Fibroblast of lung (primary cell): ENCODE measurements at regions not wholly inside any gene's neighbourhood (a gene's known extent, or its start where the extent isn't known, plus 50 kb on each side); places are given as distances from the start of the nearest gene placed in this dataset.

Source experiments
- DNase-seq, 2 donors: peaks; one replicate each; pipeline versions ENCODE4 v3.0.0 to v3.0.0-alpha.2; 2010; ENCODE audit warnings: low read depth in 2 of 2
- H2AFZ ChIP-seq: 2 replicates; pipeline ENCODE4 v1.5.1; 2012; ENCODE audit warnings: low read length, control low read depth, inconsistent platforms
- H3K27ac ChIP-seq: 2 replicates; pipeline ENCODE4 v1.5.1; 2011; ENCODE audit warnings: low read length, control low read depth; ENCODE audit not compliant: insufficient read depth
- H3K27me3 ChIP-seq: 2 replicates; pipeline ENCODE4 v1.5.1; 2011; ENCODE audit warnings: mild to moderate bottlenecking, low read length; ENCODE audit not compliant: control insufficient read depth, insufficient read depth
- H3K36me3 ChIP-seq: 2 replicates; pipeline ENCODE4 v1.5.1; 2011; ENCODE audit warnings: low read length; ENCODE audit not compliant: control insufficient read depth, insufficient read depth
- H3K4me1 ChIP-seq: 2 replicates; pipeline ENCODE4 v1.5.1; 2011; ENCODE audit warnings: low read length; ENCODE audit not compliant: control insufficient read depth, insufficient read depth; ENCODE audit errors: extremely low read depth
- H3K4me2 ChIP-seq: 2 replicates; pipeline ENCODE4 v1.5.1; 2011; ENCODE audit warnings: low read length, control low read depth; ENCODE audit not compliant: insufficient read depth; ENCODE audit errors: extremely low read depth
- H3K4me3 ChIP-seq, 4 experiments: fragments of 200-600 bp in 1 of 4; sonication (generic) in 1 of 4; replicated peaks in 1 of 4; 2 replicates each; pipeline ENCODE4 v1.5.1; 2011 to 2016; ENCODE audit warnings: low read length in 4 of 4, low read depth in 3 of 4, mild to moderate bottlenecking in 3 of 4, control low read depth in 2 of 4, inconsistent platforms in 1 of 4, mixed read lengths in 1 of 4; ENCODE audit not compliant: insufficient read depth in 1 of 4; ENCODE audit errors: control extremely low read depth in 1 of 4
- H3K79me2 ChIP-seq: 2 replicates; pipeline ENCODE4 v1.5.1; 2012; ENCODE audit warnings: mild to moderate bottlenecking, low read length, inconsistent platforms; ENCODE audit not compliant: control insufficient read depth, insufficient read depth
- H3K9ac ChIP-seq: 2 replicates; pipeline ENCODE4 v1.5.1; 2011; ENCODE audit warnings: mild to moderate bottlenecking, low read length, control low read depth; ENCODE audit not compliant: insufficient read depth
- H3K9me3 ChIP-seq: 2 replicates; pipeline ENCODE4 v1.5.1; 2012; ENCODE audit warnings: low read depth, low read length; ENCODE audit not compliant: control insufficient read depth, insufficient read depth
- H4K20me1 ChIP-seq: 2 replicates; pipeline ENCODE4 v1.5.1; 2011; ENCODE audit warnings: low read length; ENCODE audit not compliant: control insufficient read depth, insufficient read depth; ENCODE audit errors: extremely low read depth
- EZH2 ChIP-seq: IDR thresholded peaks from 2 replicates; pipeline ENCODE4 v1.5.1; 2012; ENCODE audit warnings: low read length, control low read depth, mild to moderate bottlenecking; ENCODE audit errors: missing control alignments
- TF ChIP-seq, protein P1 (sequence below), 2 donors: IDR thresholded peaks in 1 of 2; conservative IDR thresholded peaks in 1 of 2; 1 replicate in 1 of 2; 2 replicates in 1 of 2; pipeline ENCODE4 v1.5.1; 2011 to 2012; ENCODE audit warnings: low read length in 2 of 2, control low read depth in 1 of 2, inconsistent platforms in 1 of 2, low read depth in 1 of 2, mild to moderate bottlenecking in 1 of 2

DNA sequence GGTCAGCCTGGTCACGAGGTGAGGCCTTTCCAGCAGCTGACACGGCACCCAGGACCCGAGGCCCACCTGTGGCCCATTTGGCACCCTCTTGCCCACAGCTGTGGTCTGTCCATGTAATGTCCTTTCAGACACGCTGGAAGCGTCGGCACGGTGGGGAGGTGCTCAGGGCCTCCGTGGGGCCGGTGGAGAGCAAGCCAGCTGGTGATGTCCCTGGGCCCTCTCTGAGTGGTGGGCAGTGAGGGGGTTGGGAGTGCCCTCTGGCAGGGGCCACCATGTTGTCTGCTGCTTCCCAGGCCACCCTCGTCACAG, 97.3 kb upstream of the ZNF469 start:
- H3K79me2 ChIP-seq: no peaks in the 10 kb centered on the region
- no peaks in the 10 kb centered on the region for H4K20me1 ChIP-seq
- no peak overlapping the region for H3K27ac ChIP-seq
- no peak overlapping the region for H3K4me3 ChIP-seq
- peaks cover 5% of the 10 kb centered on the region for H3K27me3 ChIP-seq
- no peak overlapping the region for H3K9ac ChIP-seq
- no peaks in the 10 kb centered on the region for H3K4me1 ChIP-seq
- no peak for DNase-seq
- no peak overlapping the region for H2AFZ ChIP-seq
- no peak for TF ChIP-seq EZH2
- TF ChIP-seq, protein P1, sequence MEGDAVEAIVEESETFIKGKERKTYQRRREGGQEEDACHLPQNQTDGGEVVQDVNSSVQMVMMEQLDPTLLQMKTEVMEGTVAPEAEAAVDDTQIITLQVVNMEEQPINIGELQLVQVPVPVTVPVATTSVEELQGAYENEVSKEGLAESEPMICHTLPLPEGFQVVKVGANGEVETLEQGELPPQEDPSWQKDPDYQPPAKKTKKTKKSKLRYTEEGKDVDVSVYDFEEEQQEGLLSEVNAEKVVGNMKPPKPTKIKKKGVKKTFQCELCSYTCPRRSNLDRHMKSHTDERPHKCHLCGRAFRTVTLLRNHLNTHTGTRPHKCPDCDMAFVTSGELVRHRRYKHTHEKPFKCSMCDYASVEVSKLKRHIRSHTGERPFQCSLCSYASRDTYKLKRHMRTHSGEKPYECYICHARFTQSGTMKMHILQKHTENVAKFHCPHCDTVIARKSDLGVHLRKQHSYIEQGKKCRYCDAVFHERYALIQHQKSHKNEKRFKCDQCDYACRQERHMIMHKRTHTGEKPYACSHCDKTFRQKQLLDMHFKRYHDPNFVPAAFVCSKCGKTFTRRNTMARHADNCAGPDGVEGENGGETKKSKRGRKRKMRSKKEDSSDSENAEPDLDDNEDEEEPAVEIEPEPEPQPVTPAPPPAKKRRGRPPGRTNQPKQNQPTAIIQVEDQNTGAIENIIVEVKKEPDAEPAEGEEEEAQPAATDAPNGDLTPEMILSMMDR (conservative IDR thresholded peaks at IDR 0.05 in 1 of 2, IDR thresholded peaks at IDR 0.05 in 1 of 2; ENCODE audit: low read depth in 1 of 2, low read length in 2 of 2): no peak
- no peaks in the 10 kb centered on the region for H3K36me3 ChIP-seq
- H3K4me2 ChIP-seq: no peak overlapping the region
- no peaks in the 10 kb centered on the region for H3K9me3 ChIP-seq

- Histone ChIP-seq H3K27me3 (peaks cover 5% of the 10 kb centered on the region), H3K4me2 (no peak overlapping the region), H3K4me3 (no peak overlapping the region), H3K9ac (no peak overlapping the region), H4K20me1 (no peaks in the 10 kb centered on the region), H2AFZ (no peak overlapping the region), H3K4me1 (no peaks in the 10 kb centered on the region), H3K9me3 (no peaks in the 10 kb centered on the region), H3K27ac (no peak overlapping the region), H3K79me2 (no peaks in the 10 kb centered on the region), H3K36me3 (no peaks in the 10 kb centered on the region)
- DNase-seq: no peak
- TF ChIP-seq EZH2: no peak
Observed at GRCh38 chr16:88286301-88286923, 96.3 kb upstream of the ZNF469 start.

- H3K27me3 ChIP-seq: peaks cover 3% of the 10 kb centered on the region
- H2AFZ ChIP-seq: no peak overlapping the region
- no peak overlapping the region for H3K27ac ChIP-seq
- H3K9ac ChIP-seq: no peak overlapping the region
- no peaks in the 10 kb centered on the region for H3K9me3 ChIP-seq
- no peak for TF ChIP-seq EZH2
- TF ChIP-seq, protein P1 (conservative IDR thresholded peaks at IDR 0.05 in 1 of 2, IDR thresholded peaks at IDR 0.05 in 1 of 2; ENCODE audit: low read depth in 1 of 2, low read length in 2 of 2): peak; percentile 44 to 61
- no peak overlapping the region for H3K4me2 ChIP-seq
- H3K4me1 ChIP-seq: no peaks in the 10 kb centered on the region
- no peaks in the 10 kb centered on the region for H4K20me1 ChIP-seq
- H3K79me2 ChIP-seq: no peaks in the 10 kb centered on the region
- peak; percentile 19 to 27 for DNase-seq
- no peaks in the 10 kb centered on the region for H3K36me3 ChIP-seq
- no peak overlapping the region for H3K4me3 ChIP-seq
Observed at GRCh38 chr16:88287219-88287618, 95.5 kb upstream of the ZNF469 start.
